ENCODE measurements at regions not wholly inside any gene's neighbourhood (a gene's known extent, or its start where the extent isn't known, plus 50 kb on each side); places are given as distances from the start of the nearest gene placed in this dataset.

DNA sequence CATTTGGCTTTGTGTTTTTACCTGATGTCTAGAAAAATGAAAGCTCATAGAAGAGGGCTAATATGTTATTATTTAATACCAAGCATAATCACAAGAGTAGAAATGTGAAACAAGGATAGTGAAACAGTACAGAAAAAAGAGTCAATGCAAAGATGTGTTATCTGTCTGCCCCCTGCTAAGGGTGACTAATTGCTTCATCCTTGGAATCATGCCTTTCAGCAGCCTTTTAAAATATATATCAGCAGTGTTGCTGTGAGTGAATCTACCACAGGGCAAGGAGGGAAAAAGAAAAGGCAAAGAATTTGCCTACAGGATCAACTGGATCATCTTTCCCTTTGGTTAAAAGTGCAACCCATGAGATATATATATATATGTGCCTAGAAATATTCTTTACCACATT, 867.2 kb upstream of the RAG2 start:
- TF ChIP-seq, protein P1, sequence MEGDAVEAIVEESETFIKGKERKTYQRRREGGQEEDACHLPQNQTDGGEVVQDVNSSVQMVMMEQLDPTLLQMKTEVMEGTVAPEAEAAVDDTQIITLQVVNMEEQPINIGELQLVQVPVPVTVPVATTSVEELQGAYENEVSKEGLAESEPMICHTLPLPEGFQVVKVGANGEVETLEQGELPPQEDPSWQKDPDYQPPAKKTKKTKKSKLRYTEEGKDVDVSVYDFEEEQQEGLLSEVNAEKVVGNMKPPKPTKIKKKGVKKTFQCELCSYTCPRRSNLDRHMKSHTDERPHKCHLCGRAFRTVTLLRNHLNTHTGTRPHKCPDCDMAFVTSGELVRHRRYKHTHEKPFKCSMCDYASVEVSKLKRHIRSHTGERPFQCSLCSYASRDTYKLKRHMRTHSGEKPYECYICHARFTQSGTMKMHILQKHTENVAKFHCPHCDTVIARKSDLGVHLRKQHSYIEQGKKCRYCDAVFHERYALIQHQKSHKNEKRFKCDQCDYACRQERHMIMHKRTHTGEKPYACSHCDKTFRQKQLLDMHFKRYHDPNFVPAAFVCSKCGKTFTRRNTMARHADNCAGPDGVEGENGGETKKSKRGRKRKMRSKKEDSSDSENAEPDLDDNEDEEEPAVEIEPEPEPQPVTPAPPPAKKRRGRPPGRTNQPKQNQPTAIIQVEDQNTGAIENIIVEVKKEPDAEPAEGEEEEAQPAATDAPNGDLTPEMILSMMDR (IDR thresholded peaks at IDR 0.05), result no peak
- TF ChIP-seq POLR2A (IDR thresholded peaks at IDR 0.05) (no peak), EP300 (IDR thresholded peaks at IDR 0.05) (no peak)

All from stomach (tissue), 4 donors.